ENCODE measurements at regions not wholly inside any gene's neighbourhood (a gene's known extent, or its start where the extent isn't known, plus 50 kb on each side); places are given as distances from the start of the nearest gene placed in this dataset.
"Not testable (repeated sequence)": the region's sequence is repeated elsewhere in the genome, so short reads cannot be mapped to it uniquely, and the experiment has no call there.

GRCh38 chr3:3296979-3297381, 117.5 kb upstream of the CRBN start:
- H3K4me1 ChIP-seq, result no peaks in the 10 kb centered on the region
- no peak overlapping the region for H3K27ac ChIP-seq
- no peaks in the 10 kb centered on the region for H3K36me3 ChIP-seq
- no peak for DNase-seq
- ATAC-seq, result no peak
- H3K27me3 ChIP-seq, result no peaks in the 10 kb centered on the region
- intact Hi-C loops (cut with DNase I), result no loop called here
- no peak overlapping the region for H3K4me3 ChIP-seq
- 71 to 73% methylated on average over 5 of the region's 5 CpGs for WGBS, 2 donors
- H3K9me3 ChIP-seq, result peaks cover 0 to 30% (median 8%) of the 10 kb centered on the region in 11 donors
- TF ChIP-seq CTCF (IDR thresholded peaks at IDR 0.05), result no peak

GRCh38 chr3:3295586-3295985, 116.1 kb upstream of the CRBN start:
- Histone ChIP-seq H3K4me3 (no peak overlapping the region), H3K4me1 (no peaks in the 10 kb centered on the region), H3K27me3 (no peaks in the 10 kb centered on the region), H3K9me3 (peaks cover 0 to 38% (median 12%) of the 10 kb centered on the region in 11 donors), H3K36me3 (no peaks in the 10 kb centered on the region), H3K27ac (no peak overlapping the region)
- intact Hi-C loops (cut with DNase I), result no loop called here
- DNase-seq, result no peak
- 84 to 94% methylated on average over 1 of the region's 1 CpG for WGBS, 2 donors
- no peak for ATAC-seq
- TF ChIP-seq CTCF (IDR thresholded peaks at IDR 0.05), result no peak

- H3K27ac ChIP-seq; H3K36me3 ChIP-seq; H3K27me3 ChIP-seq; ATAC-seq; intact Hi-C loops (cut with DNase I); H3K4me3 ChIP-seq; DNase-seq; H3K4me1 ChIP-seq: not testable (repeated sequence)
- WGBS, 2 donors, result 70 to 77% methylated on average over 3 of the region's 3 CpGs
- H3K9me3 ChIP-seq, result peaks cover 0 to 35% (median 12%) of the 10 kb centered on the region in 11 donors
Measured at GRCh38 chr3:3291756-3292283, 112.3 kb upstream of the CRBN start.

GRCh38 chr3:3288255-3288654, 108.8 kb upstream of the CRBN start:
- DNase-seq (no peak), ATAC-seq (no peak)
- intact Hi-C loops (cut with DNase I), result no loop called here

More at GRCh38 chr3:3288255-3288654, 108.8 kb upstream of the CRBN start:
- Histone ChIP-seq H3K4me1 (no peaks in the 10 kb centered on the region), H3K27me3 (no peaks in the 10 kb centered on the region), H3K9me3 (peaks cover 0 to 11% (median 0%) of the 10 kb centered on the region in 11 donors), H3K4me3 (no peak overlapping the region), H3K36me3 (no peaks in the 10 kb centered on the region), H3K27ac (no peak overlapping the region)
- no peak for TF ChIP-seq CTCF (IDR thresholded peaks at IDR 0.05)
